OCI-LY3 (cell line): ENCODE measurements at regions not wholly inside any gene's neighbourhood (a gene's known extent, or its start where the extent isn't known, plus 50 kb on each side); places are given as distances from the start of the nearest gene placed in this dataset.

Experiments
- H2AFZ ChIP-seq: fragments of 200-600, 300-600 bp; shearing (Covaris generic); 2 replicates; pipeline ENCODE4 v1.6.0; 2014; ENCODE audit warnings: antibody characterized with exemption, low read depth, low read length
- H3K27ac ChIP-seq: fragments of 200-600, 300-600 bp; sonication (generic); 2 replicates; pipeline ENCODE4 v1.5.1; 2014; ENCODE audit warnings: mild to moderate bottlenecking, low read length, moderate library complexity, mixed read lengths
- H3K27me3 ChIP-seq: fragments of 200-600, 300-600 bp; sonication (generic); 2 replicates; pipeline ENCODE4 v1.6.1; 2014; ENCODE audit warnings: low read depth, low read length, mixed read lengths
- H3K36me3 ChIP-seq: fragments of 200-600, 300-600 bp; sonication (generic); replicated peaks from 2 replicates; pipeline ENCODE3; 2014; ENCODE audit warnings: low read depth, low read length, mixed read lengths
- H3K4me1 ChIP-seq: fragments of 300-600, 200-600 bp; sonication (generic); 2 replicates; pipeline ENCODE4 v1.6.1; 2014; ENCODE audit warnings: low read length, mixed read lengths
- H3K4me2 ChIP-seq: fragments of 200-600, 300-600 bp; sonication (generic); 2 replicates; pipeline ENCODE4 v1.6.1; 2014; ENCODE audit warnings: low read length, mixed read lengths
- H3K4me3 ChIP-seq: fragments of 300-600, 200-600 bp; sonication (generic); 2 replicates; pipeline ENCODE4 v1.5.1; 2014; ENCODE audit warnings: antibody characterized with exemption, mild to moderate bottlenecking, low read length, moderate library complexity
- H3K79me2 ChIP-seq: fragments of 300-600, 200-600 bp; shearing (Covaris generic); 2 replicates; pipeline ENCODE4 v1.6.1; 2014; ENCODE audit warnings: mild to moderate bottlenecking, low read length, mixed read lengths
- H3K9ac ChIP-seq: fragments of 300-600, 200-600 bp; shearing (Covaris generic); 2 replicates; pipeline ENCODE4 v1.6.0; 2014; ENCODE audit warnings: mild to moderate bottlenecking, low read length, moderate library complexity
- H3K9me3 ChIP-seq: fragments of 200-600, 300-600 bp; shearing (Covaris generic); 2 replicates; pipeline ENCODE4 v1.6.1; 2014; ENCODE audit warnings: low read length, mixed read lengths; ENCODE audit not compliant: insufficient read depth
- H4K20me1 ChIP-seq: fragments of 200-600, 300-600 bp; sonication (generic); 2 replicates; pipeline ENCODE4 v1.6.1; 2016; ENCODE audit warnings: low read length, mixed read lengths; ENCODE audit not compliant: insufficient read depth
- EZH2phosphoT487 ChIP-seq: fragments of 200-600 bp; shearing (Covaris generic); IDR thresholded peaks from 2 replicates; pipeline ENCODE4 v1.6.1; 2018; ENCODE audit warnings: antibody characterized with exemption, mixed run types, low read depth
- TF ChIP-seq, protein P1 (sequence below): fragments of 200-600, 300-600 bp; sonication (generic); IDR thresholded peaks from 2 replicates; pipeline ENCODE4 v1.5.1; 2014; ENCODE audit warnings: antibody characterized with exemption, low read length, low read depth

DNA sequence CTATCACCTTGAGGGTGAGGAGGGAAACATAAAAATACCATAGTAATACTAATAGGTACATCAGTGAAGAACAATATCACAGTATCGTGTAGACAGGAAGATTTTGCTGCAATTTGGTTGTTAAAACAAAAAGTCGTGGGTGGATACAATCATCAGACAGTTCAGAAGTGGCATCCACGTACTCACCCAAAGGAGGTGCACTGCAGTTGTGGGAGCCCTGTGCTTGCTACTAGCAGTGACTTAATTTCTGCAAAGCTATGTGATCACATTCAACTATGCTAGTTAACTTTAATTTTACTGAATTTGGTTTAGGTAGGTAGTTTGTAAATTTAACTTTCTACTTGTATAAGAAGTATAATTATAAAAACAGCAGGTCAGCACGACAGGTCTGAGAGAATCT is 188.2 kb upstream of the SGK1 start:
- Histone ChIP-seq H4K20me1 (no peaks in the 10 kb centered on the region), H3K9me3 (no peaks in the 10 kb centered on the region)
- TF ChIP-seq, protein P1, sequence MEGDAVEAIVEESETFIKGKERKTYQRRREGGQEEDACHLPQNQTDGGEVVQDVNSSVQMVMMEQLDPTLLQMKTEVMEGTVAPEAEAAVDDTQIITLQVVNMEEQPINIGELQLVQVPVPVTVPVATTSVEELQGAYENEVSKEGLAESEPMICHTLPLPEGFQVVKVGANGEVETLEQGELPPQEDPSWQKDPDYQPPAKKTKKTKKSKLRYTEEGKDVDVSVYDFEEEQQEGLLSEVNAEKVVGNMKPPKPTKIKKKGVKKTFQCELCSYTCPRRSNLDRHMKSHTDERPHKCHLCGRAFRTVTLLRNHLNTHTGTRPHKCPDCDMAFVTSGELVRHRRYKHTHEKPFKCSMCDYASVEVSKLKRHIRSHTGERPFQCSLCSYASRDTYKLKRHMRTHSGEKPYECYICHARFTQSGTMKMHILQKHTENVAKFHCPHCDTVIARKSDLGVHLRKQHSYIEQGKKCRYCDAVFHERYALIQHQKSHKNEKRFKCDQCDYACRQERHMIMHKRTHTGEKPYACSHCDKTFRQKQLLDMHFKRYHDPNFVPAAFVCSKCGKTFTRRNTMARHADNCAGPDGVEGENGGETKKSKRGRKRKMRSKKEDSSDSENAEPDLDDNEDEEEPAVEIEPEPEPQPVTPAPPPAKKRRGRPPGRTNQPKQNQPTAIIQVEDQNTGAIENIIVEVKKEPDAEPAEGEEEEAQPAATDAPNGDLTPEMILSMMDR = no peak
- no peak for TF ChIP-seq EZH2phosphoT487

DNA sequence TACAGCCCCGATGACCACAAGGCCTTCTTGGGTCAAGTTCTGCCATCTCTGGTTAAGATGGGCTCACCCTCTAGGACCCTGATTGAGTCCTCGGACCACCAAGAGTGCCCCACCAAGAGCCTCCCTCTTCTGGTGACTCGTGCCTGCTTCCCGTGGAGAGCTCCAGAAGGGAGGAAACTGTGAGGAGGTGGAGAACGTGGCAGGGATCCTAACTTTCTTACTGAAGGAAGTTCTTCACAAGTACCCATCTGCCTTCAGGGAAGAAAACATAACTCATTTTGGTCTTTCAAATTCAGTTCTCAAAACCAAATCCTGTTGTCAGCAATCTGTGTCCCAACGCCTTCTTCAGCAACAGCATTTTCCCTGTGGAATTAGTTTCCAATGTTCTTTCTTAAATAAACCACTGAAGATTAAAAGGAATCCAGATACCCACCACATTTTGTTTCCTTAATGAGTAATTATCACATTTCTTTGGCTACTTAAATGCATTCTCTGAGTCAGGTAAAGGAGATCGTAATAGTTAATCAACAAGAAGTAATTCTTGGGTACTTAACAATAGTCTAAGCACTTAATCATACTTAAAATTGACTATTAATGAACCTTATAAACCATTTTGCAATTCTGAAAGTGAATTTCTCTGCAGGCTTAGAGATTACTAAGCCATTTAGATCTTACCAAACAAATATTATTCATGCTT is 185.8 kb upstream of the SGK1 start:
- Histone ChIP-seq H3K4me3 (no peak overlapping the region), H3K9me3 (no peaks in the 10 kb centered on the region), H4K20me1 (no peaks in the 10 kb centered on the region), H3K9ac (no peak overlapping the region), H3K27me3 (no peaks in the 10 kb centered on the region), H3K27ac (no peak overlapping the region), H2AFZ (no peak overlapping the region), H3K36me3 (no peaks in the 10 kb centered on the region), H3K4me2 (no peak overlapping the region), H3K4me1 (0 out of 2 replicates have a peak, but pooled peaks cover under 1% of the 10 kb centered on the region), H3K79me2 (no peaks in the 10 kb centered on the region)
- TF ChIP-seq EZH2phosphoT487 = no peak
- TF ChIP-seq, protein P1 = no peak

More for the DNA sequence above, 188.2 kb upstream of the SGK1 start:
- no peaks in the 10 kb centered on the region for H3K36me3 ChIP-seq
- H3K4me1 ChIP-seq = peaks cover 7% of the 10 kb centered on the region
- H3K27me3 ChIP-seq = no peaks in the 10 kb centered on the region
- H3K79me2 ChIP-seq = no peaks in the 10 kb centered on the region
- H2AFZ ChIP-seq = no peak overlapping the region
- no peak overlapping the region for H3K4me2 ChIP-seq
- no peak overlapping the region for H3K4me3 ChIP-seq
- H3K9ac ChIP-seq = no peak overlapping the region
- no peak overlapping the region for H3K27ac ChIP-seq

DNA sequence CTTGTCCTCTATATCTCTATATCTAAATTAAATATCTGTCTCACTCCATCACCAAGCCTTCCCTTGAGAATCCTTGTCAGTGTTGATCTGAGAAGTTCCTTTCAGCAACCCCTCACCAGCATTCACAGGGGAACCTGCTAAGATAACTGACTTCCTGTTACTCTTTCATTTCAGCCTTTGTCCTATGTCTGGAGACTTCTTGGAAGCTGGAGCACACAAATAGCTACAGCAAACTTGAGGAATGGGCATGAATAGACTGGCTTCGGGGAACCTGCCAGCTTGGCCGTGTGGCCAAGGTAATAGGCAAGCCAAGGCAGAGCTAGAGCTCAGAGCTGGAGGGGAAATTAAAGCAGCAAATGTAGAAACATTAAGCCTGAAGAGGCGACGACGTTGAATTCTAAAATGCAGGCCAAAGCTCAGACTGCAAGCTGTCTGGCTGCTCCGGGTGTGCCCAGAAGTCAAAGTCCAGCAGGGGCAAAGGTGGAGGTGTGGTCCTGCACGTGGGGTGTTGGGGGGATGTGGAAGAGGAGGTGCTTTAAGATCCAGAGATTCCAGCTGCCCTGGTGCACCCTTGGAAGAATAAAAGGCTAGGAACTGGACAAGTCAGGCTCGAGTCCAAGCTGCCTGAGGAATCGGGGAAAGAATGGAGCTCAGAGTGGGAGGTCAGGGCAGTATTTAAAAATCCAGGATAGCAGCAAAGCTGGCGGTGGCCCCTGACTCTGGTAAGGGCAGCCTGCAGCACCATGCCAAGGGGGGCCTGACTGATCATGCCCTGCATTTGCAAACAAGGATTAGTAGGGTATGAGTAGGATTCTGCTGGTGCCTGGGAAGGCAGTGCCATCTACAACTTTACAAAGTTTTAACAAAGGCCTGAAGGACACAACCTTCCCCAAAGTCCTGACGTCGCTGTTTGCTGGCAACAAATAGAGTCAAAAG is 185.0 kb upstream of the SGK1 start:
- Histone ChIP-seq H3K36me3 (no peaks in the 10 kb centered on the region), H3K27ac (no peak overlapping the region), H3K4me1 (no peaks in the 10 kb centered on the region), H4K20me1 (no peaks in the 10 kb centered on the region), H3K9ac (no peak overlapping the region), H3K79me2 (no peaks in the 10 kb centered on the region), H3K9me3 (no peaks in the 10 kb centered on the region), H2AFZ (peak overlapping the region; percentile 31; the same call in 1 of the 2 replicates), H3K4me3 (no peak overlapping the region), H3K4me2 (no peak overlapping the region), H3K27me3 (no peaks in the 10 kb centered on the region)
- TF ChIP-seq, protein P1 = no peak
- TF ChIP-seq EZH2phosphoT487 = no peak

DNA sequence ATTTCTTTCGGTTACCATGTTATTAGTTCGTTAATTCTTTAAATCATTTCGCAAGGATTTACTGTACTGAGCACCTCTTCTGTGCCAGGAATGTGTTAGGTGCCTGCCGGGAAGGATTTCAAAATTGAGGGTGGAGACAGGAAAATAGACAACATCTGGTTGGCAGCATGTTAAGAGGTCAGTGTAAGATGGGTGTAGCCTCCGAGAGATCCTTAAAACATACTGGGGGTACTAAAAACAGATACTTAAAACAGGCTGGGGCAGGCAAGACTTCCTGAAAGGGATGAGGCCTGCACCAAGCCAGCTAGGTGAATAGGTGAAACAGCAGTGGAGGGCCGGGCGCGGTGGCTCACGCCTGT is 178.0 kb upstream of the SGK1 start:
- TF ChIP-seq, protein P1 = no peak
- TF ChIP-seq EZH2phosphoT487 = no peak
- Histone ChIP-seq H3K4me2 (no peak overlapping the region), H3K9me3 (no peaks in the 10 kb centered on the region), H2AFZ (no peak overlapping the region), H3K79me2 (no peaks in the 10 kb centered on the region), H3K9ac (no peak overlapping the region), H4K20me1 (no peaks in the 10 kb centered on the region), H3K27me3 (no peaks in the 10 kb centered on the region), H3K27ac (no peak overlapping the region), H3K36me3 (no peaks in the 10 kb centered on the region), H3K4me1 (peaks cover 5% of the 10 kb centered on the region; the same call in 1 of the 2 replicates), H3K4me3 (no peak overlapping the region)
